ENCODE measurements at regions not wholly inside any gene's neighbourhood (a gene's known extent, or its start where the extent isn't known, plus 50 kb on each side); places are given as distances from the start of the nearest gene placed in this dataset.

GRCh38 chr6:28807682-28808280 is 116.0 kb downstream of the TRIM27 start:
- TF ChIP-seq, protein P1, sequence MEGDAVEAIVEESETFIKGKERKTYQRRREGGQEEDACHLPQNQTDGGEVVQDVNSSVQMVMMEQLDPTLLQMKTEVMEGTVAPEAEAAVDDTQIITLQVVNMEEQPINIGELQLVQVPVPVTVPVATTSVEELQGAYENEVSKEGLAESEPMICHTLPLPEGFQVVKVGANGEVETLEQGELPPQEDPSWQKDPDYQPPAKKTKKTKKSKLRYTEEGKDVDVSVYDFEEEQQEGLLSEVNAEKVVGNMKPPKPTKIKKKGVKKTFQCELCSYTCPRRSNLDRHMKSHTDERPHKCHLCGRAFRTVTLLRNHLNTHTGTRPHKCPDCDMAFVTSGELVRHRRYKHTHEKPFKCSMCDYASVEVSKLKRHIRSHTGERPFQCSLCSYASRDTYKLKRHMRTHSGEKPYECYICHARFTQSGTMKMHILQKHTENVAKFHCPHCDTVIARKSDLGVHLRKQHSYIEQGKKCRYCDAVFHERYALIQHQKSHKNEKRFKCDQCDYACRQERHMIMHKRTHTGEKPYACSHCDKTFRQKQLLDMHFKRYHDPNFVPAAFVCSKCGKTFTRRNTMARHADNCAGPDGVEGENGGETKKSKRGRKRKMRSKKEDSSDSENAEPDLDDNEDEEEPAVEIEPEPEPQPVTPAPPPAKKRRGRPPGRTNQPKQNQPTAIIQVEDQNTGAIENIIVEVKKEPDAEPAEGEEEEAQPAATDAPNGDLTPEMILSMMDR (IDR thresholded peaks at IDR 0.05) = no peak
- no peak for TF ChIP-seq POLR2A (IDR thresholded peaks at IDR 0.05)

Measured in right lobe of liver (tissue), 4 donors.